Stimulated activated CD4-positive, alpha-beta T cell treated with anti-CD3 and anti-CD28 coated beads, TNF-alpha, amount 100 ng/mL, for 1 hour (primary cell): ENCODE measurements at regions not wholly inside any gene's neighbourhood (a gene's known extent, or its start where the extent isn't known, plus 50 kb on each side); places are given as distances from the start of the nearest gene placed in this dataset.
"Not testable (repeated sequence)": the region's sequence is repeated elsewhere in the genome, so short reads cannot be mapped to it uniquely, and the experiment has no call there.

Source experiments
- DNase-seq, 3 donors: peaks; one replicate each; pipeline ENCODE4 v3.0.0-alpha.2; 2020; ENCODE audit warnings: low read depth in 3 of 3, low spot score in 1 of 3

GRCh38 chr11:16542353-16542752 lies 186.0 kb upstream of the SOX6 start:
- DNase-seq, result no peak

GRCh38 chr11:16536513-16536912 lies 180.2 kb upstream of the SOX6 start:
- no peak for DNase-seq

- DNase-seq, result no peak
Observed at GRCh38 chr11:16528639-16529038, 172.3 kb upstream of the SOX6 start.

GRCh38 chr11:16527525-16528246 lies 171.3 kb upstream of the SOX6 start:
- no peak for DNase-seq

- no peak for DNase-seq
Observed at GRCh38 chr11:16526947-16527346, 170.6 kb upstream of the SOX6 start.

- not testable (repeated sequence) for DNase-seq
Observed at GRCh38 chr11:16520713-16521112, 164.4 kb upstream of the SOX6 start.

GRCh38 chr11:16512899-16513241 lies 156.5 kb upstream of the SOX6 start:
- no peak for DNase-seq

GRCh38 chr11:16512198-16512898 lies 156.0 kb upstream of the SOX6 start:
- no peak for DNase-seq

- DNase-seq, result no peak
Observed at GRCh38 chr11:16511116-16512114, 155.1 kb upstream of the SOX6 start.

GRCh38 chr11:16505481-16505880 lies 149.1 kb upstream of the SOX6 start:
- DNase-seq, result no peak

- not testable (repeated sequence) for DNase-seq
Observed at GRCh38 chr11:16503891-16504290, 147.5 kb upstream of the SOX6 start.

GRCh38 chr11:16494918-16495691 lies 138.8 kb upstream of the SOX6 start:
- DNase-seq, result no peak

GRCh38 chr11:16484434-16484833 lies 128.1 kb upstream of the SOX6 start:
- no peak for DNase-seq

- no peak for DNase-seq
Observed at GRCh38 chr11:16474659-16475058, 118.3 kb upstream of the SOX6 start.

GRCh38 chr11:16469968-16470367 lies 113.6 kb upstream of the SOX6 start:
- DNase-seq, result no peak

GRCh38 chr11:16468735-16469453 lies 112.5 kb upstream of the SOX6 start:
- DNase-seq, result no peak

GRCh38 chr11:16460508-16460907 lies 104.2 kb upstream of the SOX6 start:
- no peak for DNase-seq

GRCh38 chr11:16456366-16456765 lies 100.0 kb upstream of the SOX6 start:
- no peak for DNase-seq

- no peak for DNase-seq
Observed at GRCh38 chr11:16454289-16454863, 98.0 kb upstream of the SOX6 start.
